IMR-90 (cell line): ENCODE measurements at regions not wholly inside any gene's neighbourhood (a gene's known extent, or its start where the extent isn't known, plus 50 kb on each side); places are given as distances from the start of the nearest gene placed in this dataset.

Source experiments
- ATAC-seq: fragments of 200-7000 bp; cut with Tn5 transposase; 2 replicates; pipeline ENCODE4 v1.9.1; 2020; ENCODE audit warnings: low read depth, mild to moderate bottlenecking, moderate library complexity
- BruUV-seq: library from RNA; stranded (reverse); fragments of 400-500 nt; replicated peaks from 2 replicates; lab custom pipeline; 2021; lab: Mats Ljungman, UMichigan
- CTCF ChIA-PET: fragments of 300-600 bp; formaldehyde crosslinking; extraction: SDS; loops from one replicate; lab custom pipeline; 2021; ENCODE audit warnings: antibody characterized with exemption; lab: Yijun Ruan, JAX
- POLR2A ChIA-PET: fragments of 300-600 bp; sonication (Branson Sonifier 250); formaldehyde crosslinking; loops from one replicate; lab custom pipeline; 2022; ENCODE audit warnings: antibody characterized with exemption; ENCODE audit not compliant: unreplicated experiment; lab: Charles Lee
- DNase-seq: peaks from one replicate; pipeline ENCODE4 v3.0.0; 2013
- H2AFZ ChIP-seq: replicated peaks from 2 replicates; pipeline ENCODE3; 2013; ENCODE audit warnings: low read length, mild to moderate bottlenecking; ENCODE audit not compliant: poor library complexity
- H2AK5ac ChIP-seq: 2 replicates; pipeline ENCODE4 v1.6.1; 2013; ENCODE audit warnings: low read depth, low read length, inconsistent platforms
- H2AK9ac ChIP-seq: replicated peaks from 2 replicates; pipeline ENCODE3; 2013; ENCODE audit warnings: mild to moderate bottlenecking, low read depth, low read length, moderate library complexity; ENCODE audit not compliant: poor library complexity
- H2BK120ac ChIP-seq: 2 replicates; pipeline ENCODE4 v1.6.1; 2013; ENCODE audit warnings: low read depth, low read length, inconsistent platforms
- H2BK15ac ChIP-seq: 3 replicates; pipeline ENCODE4 v1.6.1; 2013; ENCODE audit warnings: low read depth, low read length, inconsistent platforms
- H2BK20ac ChIP-seq: 2 replicates; pipeline ENCODE4 v1.6.1; 2013; ENCODE audit warnings: low read depth, mild to moderate bottlenecking, inconsistent platforms, low read length, moderate library complexity
- H2BK5ac ChIP-seq: 2 replicates; pipeline ENCODE4 v1.6.1; 2013; ENCODE audit warnings: mild to moderate bottlenecking, low read depth, low read length, inconsistent platforms; ENCODE audit not compliant: poor library complexity, severe bottlenecking
- H3K14ac ChIP-seq: replicated peaks from 2 replicates; pipeline ENCODE4 v1.6.1; 2013; ENCODE audit warnings: low read depth, low read length, inconsistent platforms
- H3K18ac ChIP-seq: 2 replicates; pipeline ENCODE4 v1.6.1; 2013; ENCODE audit warnings: low read depth, low read length, control low read depth
- H3K23ac ChIP-seq: 2 replicates; pipeline ENCODE4 v1.6.1; 2013; ENCODE audit warnings: low read depth, low read length, inconsistent platforms
- H3K27ac ChIP-seq: 2 replicates; pipeline ENCODE4 v1.5.1; 2013; ENCODE audit warnings: mild to moderate bottlenecking, control low read depth, low read length; ENCODE audit not compliant: insufficient read depth
- H3K27me3 ChIP-seq: 2 replicates; pipeline ENCODE4 v1.6.1; 2013; ENCODE audit warnings: low read length; ENCODE audit not compliant: control insufficient read depth, insufficient read depth
- H3K36me3 ChIP-seq: 2 replicates; pipeline ENCODE4 v1.6.1; 2013; ENCODE audit warnings: low read length, mixed read lengths; ENCODE audit not compliant: control insufficient read depth, insufficient read depth
- H3K4ac ChIP-seq: 2 replicates; pipeline ENCODE4 v1.6.1; 2013; ENCODE audit warnings: low read depth, low read length, inconsistent platforms
- H3K4me1 ChIP-seq: 2 replicates; pipeline ENCODE4 v1.6.1; 2013; ENCODE audit warnings: low read length, mixed read lengths; ENCODE audit not compliant: control insufficient read depth, insufficient read depth
- H3K4me2 ChIP-seq: 2 replicates; pipeline ENCODE4 v1.6.1; 2013; ENCODE audit warnings: low read depth, mild to moderate bottlenecking, control low read depth, low read length, moderate library complexity
- H3K4me3 ChIP-seq: 2 replicates; pipeline ENCODE4 v1.5.1; 2013; ENCODE audit warnings: low read depth, mild to moderate bottlenecking, control low read depth, low read length, moderate library complexity; ENCODE audit not compliant: insufficient read depth
- H3K56ac ChIP-seq: 2 replicates; pipeline ENCODE4 v1.6.1; 2013; ENCODE audit warnings: low read length, inconsistent platforms; ENCODE audit not compliant: insufficient read depth; ENCODE audit errors: extremely low read depth
- H3K79me1 ChIP-seq, 2 experiments: 2 replicates each; pipeline ENCODE4 v1.6.1; 2013; ENCODE audit warnings: low read length in 2 of 2, inconsistent platforms in 1 of 2, low read depth in 1 of 2
- H3K9ac ChIP-seq: 2 replicates; pipeline ENCODE4 v1.6.1; 2013; ENCODE audit warnings: low read depth, low read length, control low read depth
- H3K9me1 ChIP-seq: 2 replicates; pipeline ENCODE4 v1.6.1; 2013; ENCODE audit warnings: low read length, inconsistent platforms; ENCODE audit not compliant: insufficient read depth
- H3K9me3 ChIP-seq: 2 replicates; pipeline ENCODE4 v1.6.1; 2013; ENCODE audit warnings: low read length; ENCODE audit not compliant: control insufficient read depth, insufficient read depth
- H4K20me1 ChIP-seq: 2 replicates; pipeline ENCODE4 v1.6.1; 2013; ENCODE audit warnings: low read length, inconsistent platforms; ENCODE audit not compliant: insufficient read depth
- H4K5ac ChIP-seq: 2 replicates; pipeline ENCODE4 v1.6.1; 2013; ENCODE audit warnings: mild to moderate bottlenecking, low read depth, low read length, control low read depth
- H4K8ac ChIP-seq, 2 experiments: 2 replicates each; pipeline ENCODE4 v1.6.1; 2013; ENCODE audit warnings: low read depth in 2 of 2, low read length in 2 of 2, control low read depth in 1 of 2, inconsistent platforms in 1 of 2
- H4K91ac ChIP-seq: 2 replicates; pipeline ENCODE4 v1.6.1; 2013; ENCODE audit warnings: low read depth, low read length, inconsistent platforms; ENCODE audit not compliant: insufficient read depth
- BHLHE40 ChIP-seq: fragments of 150-350 bp; IDR thresholded peaks from 2 replicates; pipeline ENCODE4 v1.6.1; 2016; ENCODE audit warnings: mild to moderate bottlenecking, low read depth, low read length
- CEBPB ChIP-seq: IDR thresholded peaks from 2 replicates; pipeline ENCODE4 v1.6.1; 2012; ENCODE audit warnings: low read depth, low read length, improper control_type of control experiment
- POLR2A ChIP-seq: IDR thresholded peaks from 2 replicates; pipeline ENCODE4 v1.6.1; 2012; ENCODE audit warnings: mild to moderate bottlenecking, low read depth, low read length
- RAD21 ChIP-seq: IDR thresholded peaks from 2 replicates; pipeline ENCODE4 v1.6.1; 2012; ENCODE audit warnings: low read length, improper control_type of control experiment
- RCOR1 ChIP-seq: IDR thresholded peaks from 2 replicates; pipeline ENCODE4 v1.6.1; 2012; ENCODE audit warnings: mild to moderate bottlenecking, low read length, improper control_type of control experiment; ENCODE audit not compliant: insufficient replicate concordance
- WGBS, 2 experiments: methylation state at CpG; one replicate each; pipeline versions ENCODE4 v1.1.5 to v1.1.7; 2013; ENCODE audit warnings: missing lambda C conversion rate in 2 of 2; ENCODE audit not compliant: insufficient read length in 1 of 2; ENCODE audit errors: extremely low coverage in 2 of 2; 5-methylcytosine and 5-hydroxymethylcytosine counted together
- dilution Hi-C: fragments of 300-500 bp; cut with HindIII; formaldehyde crosslinking; loops from one replicate; pipeline ENCODE4 v1.14.3; 2018; ENCODE audit warnings: low sequenced_read_pairs; ENCODE audit not compliant: unreplicated experiment
- in situ Hi-C: fragments of 300-500 bp; cut with MboI; formaldehyde crosslinking; loops from 3 replicates; pipeline ENCODE4 v1.14.3; 2019; ENCODE audit warnings: low sequenced_read_pairs, inconsistent platforms, mixed read lengths
- intact Hi-C: fragments of 100-400 bp; cut with micrococcal nuclease; formaldehyde crosslinking; loops from 2 replicates; pipeline ENCODE4 v1.10.0; 2022
- TF ChIP-seq, protein P1 (sequence below): fragments of 150-350 bp; IDR thresholded peaks from 2 replicates; pipeline ENCODE4 v1.6.1; 2017; ENCODE audit warnings: mild to moderate bottlenecking, antibody characterized with exemption, low read length, low read depth
- TF ChIP-seq, protein P2 (sequence below): conservative IDR thresholded peaks from 2 replicates; pipeline ENCODE4 v1.5.1; 2012; ENCODE audit warnings: mild to moderate bottlenecking, low read depth, low read length, improper control_type of control experiment

DNA sequence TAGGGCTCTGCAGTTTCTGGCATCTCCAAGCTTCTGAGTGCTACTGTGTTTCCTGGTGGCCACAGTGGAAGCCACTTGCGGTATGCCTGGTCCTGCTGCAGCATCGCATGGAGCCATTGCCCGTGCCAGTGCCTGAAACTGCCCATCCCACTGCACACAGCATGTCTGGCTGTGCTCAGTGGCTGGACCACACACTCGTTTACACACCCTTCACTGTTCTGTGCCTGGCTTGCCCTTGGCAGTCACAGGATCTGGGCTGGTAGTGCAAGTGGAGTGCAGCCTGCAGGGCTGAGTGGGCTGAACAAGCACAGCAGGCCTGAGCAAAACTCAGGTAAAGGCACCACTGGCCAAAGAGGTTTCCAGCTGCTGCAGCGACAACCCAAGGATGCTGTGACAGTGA lies 600.0 kb downstream of the SI start:
- Histone ChIP-seq H3K79me1 (no peaks in the 10 kb centered on the region), H3K18ac (no peak overlapping the region), H3K36me3 (no peaks in the 10 kb centered on the region), H3K27me3 (no peaks in the 10 kb centered on the region), H2AFZ (peak overlapping the region; percentile 21), H3K9me3 (peaks cover 16% of the 10 kb centered on the region), H2BK5ac (no peak overlapping the region), H2BK120ac (no peak overlapping the region), H3K9me1 (no peaks in the 10 kb centered on the region), H3K4me2 (no peak overlapping the region), H3K14ac (no peak overlapping the region), H2AK5ac (no peak overlapping the region), H3K56ac (no peak overlapping the region), H4K8ac (no peak overlapping the region), H2AK9ac (no peak overlapping the region), H4K5ac (no peak overlapping the region), H3K4me3 (no peak overlapping the region), H3K23ac (no peak overlapping the region), H3K4me1 (no peaks in the 10 kb centered on the region), H4K91ac (no peak overlapping the region), H3K27ac (no peak overlapping the region), H4K20me1 (no peaks in the 10 kb centered on the region), H2BK20ac (no peak overlapping the region), H2BK15ac (no peak overlapping the region), H3K4ac (no peak overlapping the region), H3K9ac (no peak overlapping the region)
- dilution Hi-C loops = no loop called here
- TF ChIP-seq, protein P1, sequence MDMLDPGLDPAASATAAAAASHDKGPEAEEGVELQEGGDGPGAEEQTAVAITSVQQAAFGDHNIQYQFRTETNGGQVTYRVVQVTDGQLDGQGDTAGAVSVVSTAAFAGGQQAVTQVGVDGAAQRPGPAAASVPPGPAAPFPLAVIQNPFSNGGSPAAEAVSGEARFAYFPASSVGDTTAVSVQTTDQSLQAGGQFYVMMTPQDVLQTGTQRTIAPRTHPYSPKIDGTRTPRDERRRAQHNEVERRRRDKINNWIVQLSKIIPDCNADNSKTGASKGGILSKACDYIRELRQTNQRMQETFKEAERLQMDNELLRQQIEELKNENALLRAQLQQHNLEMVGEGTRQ = no peak
- TF ChIP-seq, protein P2, sequence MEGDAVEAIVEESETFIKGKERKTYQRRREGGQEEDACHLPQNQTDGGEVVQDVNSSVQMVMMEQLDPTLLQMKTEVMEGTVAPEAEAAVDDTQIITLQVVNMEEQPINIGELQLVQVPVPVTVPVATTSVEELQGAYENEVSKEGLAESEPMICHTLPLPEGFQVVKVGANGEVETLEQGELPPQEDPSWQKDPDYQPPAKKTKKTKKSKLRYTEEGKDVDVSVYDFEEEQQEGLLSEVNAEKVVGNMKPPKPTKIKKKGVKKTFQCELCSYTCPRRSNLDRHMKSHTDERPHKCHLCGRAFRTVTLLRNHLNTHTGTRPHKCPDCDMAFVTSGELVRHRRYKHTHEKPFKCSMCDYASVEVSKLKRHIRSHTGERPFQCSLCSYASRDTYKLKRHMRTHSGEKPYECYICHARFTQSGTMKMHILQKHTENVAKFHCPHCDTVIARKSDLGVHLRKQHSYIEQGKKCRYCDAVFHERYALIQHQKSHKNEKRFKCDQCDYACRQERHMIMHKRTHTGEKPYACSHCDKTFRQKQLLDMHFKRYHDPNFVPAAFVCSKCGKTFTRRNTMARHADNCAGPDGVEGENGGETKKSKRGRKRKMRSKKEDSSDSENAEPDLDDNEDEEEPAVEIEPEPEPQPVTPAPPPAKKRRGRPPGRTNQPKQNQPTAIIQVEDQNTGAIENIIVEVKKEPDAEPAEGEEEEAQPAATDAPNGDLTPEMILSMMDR = no peak
- TF ChIP-seq RAD21 = no peak
- no peak for TF ChIP-seq POLR2A
- TF ChIP-seq CEBPB = no peak
- no peak for TF ChIP-seq RCOR1
- TF ChIP-seq BHLHE40 = no peak
- BruUV-seq = no TSS peak
- WGBS, 2 experiments = 45% methylated on average over 2 of the region's 5 CpGs; no CpG with 5 or more reads in 1 of the 2 experiments
- intact Hi-C loops = no loop called here
- DNase-seq (no peak), ATAC-seq (no peak)
- in situ Hi-C loops = no loop called here
- POLR2A ChIA-PET = no interaction called here
- CTCF ChIA-PET = no interaction called here
